ENCODE measurements at regions not wholly inside any gene's neighbourhood (a gene's known extent, or its start where the extent isn't known, plus 50 kb on each side); places are given as distances from the start of the nearest gene placed in this dataset.

- no peak for TF ChIP-seq YY1 (IDR thresholded peaks at IDR 0.05; ENCODE audit: insufficient read depth, insufficient read length)
- TF ChIP-seq SUZ12 (IDR thresholded peaks at IDR 0.05; ENCODE audit: extremely low read depth, insufficient read depth, insufficient read length) = no peak
- no peak for TF ChIP-seq ZNF274 (IDR thresholded peaks at IDR 0.05; ENCODE audit: low read depth, low read length)
Measured at GRCh38 chr19:31981545-31981944, 363.9 kb upstream of the ZNF507 start.
